CD4-positive, alpha-beta T cell treated with Interleukin-21 for 1 hour (primary cell): ENCODE measurements at regions not wholly inside any gene's neighbourhood (a gene's known extent, or its start where the extent isn't known, plus 50 kb on each side); places are given as distances from the start of the nearest gene placed in this dataset.

Experiments
- DNase-seq: peaks from one replicate; pipeline ENCODE4 v3.0.0-alpha.2; 2020

GRCh38 chr6:169853196-169854082 is 102.0 kb downstream of the ERMARD start:
- DNase-seq: no peak

- DNase-seq: no peak
These were observed 101.2 kb downstream of the ERMARD start for GRCh38 chr6:169852504-169853195.

- no peak for DNase-seq
These were observed 100.5 kb downstream of the ERMARD start for GRCh38 chr6:169851641-169852503.

DNA sequence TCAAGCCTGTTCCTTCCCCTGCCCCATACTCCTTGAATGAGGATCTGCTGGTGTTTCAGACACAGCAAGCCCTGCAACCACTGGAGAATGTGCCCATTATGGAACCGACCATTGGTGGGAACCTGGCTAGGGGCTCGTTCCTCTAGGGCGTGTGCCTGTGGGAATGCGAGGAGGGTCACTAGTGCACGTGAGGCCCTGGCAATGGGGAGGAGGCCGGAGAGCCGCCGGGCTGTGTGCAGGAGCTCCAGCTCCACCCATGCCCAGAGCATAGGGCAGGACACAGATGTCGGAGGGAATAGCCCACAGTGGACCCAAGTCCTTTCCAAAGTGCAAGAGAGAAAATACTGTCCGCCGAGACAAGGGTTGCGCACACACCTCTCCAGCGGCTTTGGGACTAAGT is 99.3 kb downstream of the ERMARD start:
- DNase-seq: no peak

GRCh38 chr6:169850154-169850553 is 98.7 kb downstream of the ERMARD start:
- no peak for DNase-seq

- DNase-seq: no peak
These were observed 98.0 kb downstream of the ERMARD start for GRCh38 chr6:169849396-169849795.

- no peak for DNase-seq
These were observed 97.5 kb downstream of the ERMARD start for GRCh38 chr6:169848946-169849345.

DNA sequence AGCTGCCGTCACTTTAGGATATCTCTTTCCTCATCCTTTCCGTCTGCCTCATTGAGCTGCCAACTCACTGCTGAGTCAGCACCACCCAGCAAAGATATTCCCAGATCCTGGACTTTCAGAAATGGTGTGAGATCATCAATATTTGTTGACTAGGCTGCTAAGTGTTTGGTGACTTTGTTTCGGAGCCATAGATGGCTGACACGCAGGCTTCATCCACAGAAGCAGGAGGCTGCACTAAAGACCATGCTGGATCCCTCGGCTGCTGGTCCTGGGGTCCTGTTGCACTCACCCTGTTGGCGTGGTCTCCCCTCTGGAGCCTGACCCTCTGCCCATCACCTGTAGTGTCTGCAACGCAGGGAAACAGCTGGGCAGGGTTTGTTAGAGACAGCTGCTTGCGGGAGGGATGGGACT is 96.5 kb downstream of the ERMARD start:
- DNase-seq: no peak

- DNase-seq: no peak
These were observed 95.8 kb downstream of the ERMARD start for GRCh38 chr6:169847141-169847674.

DNA sequence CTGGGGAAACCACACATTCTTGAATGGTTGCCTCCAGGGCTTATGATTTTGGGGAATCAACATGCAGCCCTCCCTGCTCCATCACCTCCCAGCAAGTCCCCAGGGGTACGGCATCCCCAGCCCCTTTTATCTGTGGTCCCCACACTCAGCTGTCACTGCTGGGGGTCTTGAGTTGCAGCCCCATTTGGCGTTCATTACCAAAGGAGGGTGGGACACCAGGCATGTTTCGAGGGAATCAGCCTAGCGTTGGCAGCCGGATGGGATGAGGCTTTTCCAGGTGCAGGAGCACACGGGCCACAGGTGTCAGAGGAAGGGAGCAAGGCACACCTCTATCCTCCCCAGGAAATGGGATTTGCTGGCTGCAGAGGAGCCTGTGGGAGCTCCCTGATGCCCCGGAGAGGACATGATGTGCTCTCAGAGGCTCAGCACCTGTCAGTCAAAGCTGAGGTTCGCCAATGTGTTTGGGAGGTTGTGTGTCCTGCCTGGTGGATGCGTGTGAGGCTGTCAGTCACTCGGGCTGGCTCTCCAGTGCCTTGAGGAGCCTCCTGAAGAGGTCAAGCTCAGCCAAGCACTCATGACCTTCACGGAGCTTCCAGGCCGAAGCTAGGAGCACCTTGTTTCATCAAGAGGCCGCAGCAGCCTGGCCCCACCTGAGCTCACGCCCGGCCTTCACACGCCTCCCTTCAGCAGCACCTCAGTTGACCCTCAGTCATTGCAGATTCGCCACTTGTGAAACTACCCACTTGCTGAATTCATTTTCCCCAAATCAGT is 95.0 kb downstream of the ERMARD start:
- DNase-seq: no peak

GRCh38 chr6:169845426-169846285 is 94.2 kb downstream of the ERMARD start:
- DNase-seq: no peak

DNA sequence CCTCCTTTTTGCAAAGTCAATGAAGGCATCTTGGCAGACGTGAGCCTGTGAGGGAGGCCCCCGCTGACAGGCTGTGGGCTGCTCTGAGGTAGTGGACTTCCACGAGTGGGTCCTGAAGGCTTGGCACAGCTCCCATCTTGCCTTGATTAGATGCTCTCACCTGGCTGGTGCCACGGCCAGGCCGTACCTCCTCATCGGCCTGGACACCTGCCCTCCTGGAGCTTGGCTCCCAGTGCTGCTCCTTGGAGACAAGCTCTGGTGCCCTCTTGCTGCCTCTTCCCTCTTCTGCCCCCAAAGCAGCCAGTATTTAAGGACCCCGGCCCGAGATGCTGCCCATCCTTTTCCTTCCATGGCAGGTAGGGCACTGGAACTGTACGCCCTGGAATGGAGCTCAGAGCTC is 93.5 kb downstream of the ERMARD start:
- no peak for DNase-seq

GRCh38 chr6:169843991-169844390 is 92.6 kb downstream of the ERMARD start:
- DNase-seq: no peak

DNA sequence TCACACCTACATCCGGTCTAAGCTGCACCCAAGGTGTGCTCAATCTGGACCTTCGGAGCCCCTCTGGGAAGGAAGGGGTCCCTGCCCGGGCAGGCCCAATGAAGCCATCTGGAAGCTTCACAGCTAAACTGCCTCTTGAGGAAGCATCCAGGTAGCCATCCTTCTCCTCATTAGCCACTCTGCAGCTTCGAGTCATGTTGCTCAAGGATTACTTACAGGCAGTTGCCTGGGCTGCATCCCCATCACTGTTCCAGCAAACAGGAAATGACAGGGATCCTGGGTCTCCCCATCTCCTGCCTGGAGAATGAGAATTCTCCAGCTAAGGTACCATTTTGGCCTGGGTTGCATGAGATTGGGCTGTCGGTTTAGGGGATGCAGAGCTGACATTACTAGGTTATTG is 91.7 kb downstream of the ERMARD start:
- DNase-seq: no peak

DNA sequence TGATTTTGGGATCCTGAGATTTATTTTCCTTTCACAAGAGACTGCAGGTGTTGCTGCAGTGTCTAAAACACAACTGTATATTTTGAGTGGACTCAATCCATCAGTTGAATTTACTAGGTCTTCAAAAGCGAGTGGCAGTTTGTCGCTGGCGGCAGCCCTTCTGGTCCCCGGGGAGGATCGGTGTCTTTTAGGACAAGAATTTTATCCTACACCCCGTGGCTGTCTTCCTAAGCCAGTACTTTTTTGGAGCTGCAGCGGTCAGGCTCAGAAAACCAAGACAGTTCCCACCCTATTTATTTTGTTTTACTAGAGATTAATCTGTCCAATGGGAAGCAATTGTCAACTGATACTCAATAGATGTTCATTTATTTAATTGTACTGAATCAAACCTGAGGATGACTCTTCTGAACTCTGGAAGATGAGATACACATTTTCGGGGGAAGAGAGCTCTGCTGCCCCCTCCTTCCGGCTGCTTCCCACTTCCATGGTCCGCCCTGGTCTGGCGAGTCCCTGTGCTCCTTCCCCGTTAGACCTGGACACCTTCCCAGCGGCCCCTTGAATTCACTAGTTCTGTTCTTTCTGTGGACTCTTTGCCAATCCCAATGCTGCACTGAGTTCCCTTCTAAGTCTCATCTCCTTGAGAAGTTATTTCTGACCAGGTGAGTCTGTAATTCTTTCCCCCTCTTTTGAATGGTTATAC is 90.6 kb downstream of the ERMARD start:
- DNase-seq: no peak

DNA sequence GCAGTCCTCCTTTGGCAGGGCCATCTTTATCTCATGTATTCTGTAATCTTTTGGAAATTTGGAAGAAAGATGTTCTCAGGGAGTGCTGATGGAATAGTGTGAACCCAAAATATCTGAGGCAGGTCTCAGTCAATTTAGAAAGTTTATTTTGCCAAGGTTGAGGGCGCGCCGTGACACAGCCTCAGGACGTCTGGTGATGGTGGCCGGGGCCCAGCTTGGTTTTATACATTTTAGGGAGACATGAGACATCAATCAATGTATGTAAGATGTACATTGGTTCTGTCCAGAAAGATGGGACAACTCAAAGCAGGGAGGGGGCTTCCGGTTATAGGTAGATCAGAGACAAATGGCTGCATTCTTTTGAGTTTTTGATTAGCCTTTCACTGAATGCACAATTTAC is 89.8 kb downstream of the ERMARD start:
- DNase-seq: no peak

DNA sequence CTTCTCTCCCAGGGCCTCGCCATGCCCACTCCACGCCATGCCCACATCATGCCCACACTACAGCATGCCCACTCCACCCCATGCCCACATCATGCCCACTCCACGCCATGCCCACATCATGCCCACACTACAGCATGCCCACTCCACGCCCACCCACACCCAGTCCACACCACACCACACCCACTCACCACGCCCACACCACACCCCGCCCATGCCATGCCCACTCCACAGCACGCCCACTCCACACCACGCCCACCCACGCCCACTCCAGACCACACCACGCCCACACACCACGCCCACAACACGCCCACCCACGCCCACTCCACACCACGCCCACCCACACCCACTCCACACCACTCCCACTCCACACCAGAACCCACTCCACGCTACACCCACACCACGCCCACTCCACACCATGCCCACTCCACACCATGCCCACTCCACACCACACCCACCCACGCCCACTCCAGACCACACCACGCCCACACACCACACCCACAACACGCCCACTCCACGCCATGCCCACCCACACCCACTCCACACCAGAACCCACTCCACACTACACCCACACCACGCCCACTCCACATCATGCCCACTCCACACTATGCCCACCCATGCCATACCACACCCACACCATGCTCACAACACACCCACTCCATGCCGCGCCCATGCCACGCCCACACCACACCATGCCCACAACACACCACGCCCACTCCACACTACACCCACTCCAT is 88.6 kb downstream of the ERMARD start:
- no peak for DNase-seq

- no peak for DNase-seq
These were observed 88.1 kb downstream of the ERMARD start for GRCh38 chr6:169839493-169839892.

DNA sequence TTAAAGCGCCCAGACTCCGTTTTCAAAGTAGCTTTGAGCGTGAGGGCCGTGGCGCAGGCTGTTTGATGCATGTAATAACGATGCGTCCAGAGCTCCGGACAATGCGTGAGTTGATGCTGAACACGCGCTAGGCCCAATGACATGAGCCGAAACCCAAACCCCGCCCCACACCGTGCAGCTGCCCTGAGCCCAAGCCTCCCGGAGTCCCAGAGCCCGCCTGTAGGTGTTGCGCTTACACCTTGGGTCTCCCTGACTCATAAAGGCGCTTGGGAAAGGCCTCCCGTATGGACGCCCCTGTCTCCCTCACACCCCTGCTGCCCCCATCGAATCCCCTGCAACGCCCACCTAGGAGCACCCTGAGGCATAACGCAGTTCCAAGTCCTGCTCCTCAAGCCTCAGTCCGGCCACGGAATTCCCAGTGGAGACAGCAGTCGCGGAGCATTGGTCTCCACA is 87.6 kb downstream of the ERMARD start:
- DNase-seq: no peak
